GM19324 (cell line): ENCODE measurements at regions not wholly inside any gene's neighbourhood (a gene's known extent, or its start where the extent isn't known, plus 50 kb on each side); places are given as distances from the start of the nearest gene placed in this dataset.

ENCODE experiments used
- ATAC-seq: cut with Tn5 transposase; IDR thresholded peaks from one replicate; pipeline ENCODE4 v1.9.1; 2021; ENCODE audit warnings: mild to moderate bottlenecking, moderate library complexity; ENCODE audit not compliant: unreplicated experiment, low FRiP score

DNA sequence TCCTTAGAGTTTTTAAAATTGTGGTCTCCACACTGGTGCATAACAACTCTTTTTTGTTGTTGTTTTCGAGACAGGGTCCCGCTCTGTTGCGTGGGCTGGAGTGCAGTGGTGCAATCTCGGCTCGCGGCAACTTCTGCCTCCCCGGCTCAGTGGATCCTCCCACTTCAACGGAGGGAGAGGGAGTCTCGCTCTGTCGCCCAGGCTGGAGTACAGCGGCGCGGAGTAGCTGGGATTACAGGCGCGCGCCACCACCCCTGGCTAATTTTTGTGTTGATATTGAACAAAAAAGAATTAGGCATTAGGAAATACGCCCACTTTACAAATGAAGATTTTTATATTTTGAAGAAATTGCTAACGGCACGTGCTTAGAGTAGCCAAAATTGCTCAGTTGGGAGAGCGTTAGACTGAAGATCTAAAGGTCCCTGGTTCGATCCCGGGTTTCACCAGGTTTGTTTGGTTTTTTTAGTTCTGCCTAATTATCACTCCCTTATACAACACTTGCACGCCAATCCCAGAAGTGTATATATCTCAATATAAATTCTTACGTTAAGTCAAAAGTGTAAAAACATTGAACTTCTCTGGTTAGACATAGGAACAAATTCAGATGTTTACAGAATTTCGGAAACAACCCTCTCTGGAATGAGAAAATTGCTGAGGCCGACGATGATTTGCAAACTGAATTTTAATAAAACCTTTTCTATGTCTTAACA, 159.6 kb downstream of the TRIM27 start:
- no peak for ATAC-seq

DNA sequence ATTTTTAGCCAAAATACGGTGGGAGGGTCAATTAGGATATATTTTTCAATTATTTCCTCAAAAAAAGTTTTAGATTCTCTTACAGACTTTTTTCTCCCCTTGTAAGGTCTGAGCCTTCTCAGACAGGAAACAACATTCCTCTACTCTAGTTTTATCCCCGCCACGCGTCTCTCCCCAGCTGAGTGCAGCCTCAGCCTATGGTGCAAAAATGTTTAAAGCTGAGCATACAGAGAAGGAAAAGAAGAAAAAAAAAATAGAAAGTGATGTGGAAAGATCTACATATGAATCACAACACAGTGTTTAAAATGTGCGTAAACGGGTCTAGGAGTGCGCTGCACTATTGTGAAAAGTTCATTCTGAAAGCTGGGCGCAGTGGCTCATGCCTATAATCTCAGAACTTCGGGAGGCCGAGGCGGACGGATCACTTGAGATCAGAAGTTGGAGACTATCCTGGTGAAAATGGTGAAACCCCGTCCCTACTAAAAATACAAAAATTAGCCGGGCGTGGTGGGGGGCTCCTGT, 159.0 kb downstream of the TRIM27 start:
- no peak for ATAC-seq

DNA sequence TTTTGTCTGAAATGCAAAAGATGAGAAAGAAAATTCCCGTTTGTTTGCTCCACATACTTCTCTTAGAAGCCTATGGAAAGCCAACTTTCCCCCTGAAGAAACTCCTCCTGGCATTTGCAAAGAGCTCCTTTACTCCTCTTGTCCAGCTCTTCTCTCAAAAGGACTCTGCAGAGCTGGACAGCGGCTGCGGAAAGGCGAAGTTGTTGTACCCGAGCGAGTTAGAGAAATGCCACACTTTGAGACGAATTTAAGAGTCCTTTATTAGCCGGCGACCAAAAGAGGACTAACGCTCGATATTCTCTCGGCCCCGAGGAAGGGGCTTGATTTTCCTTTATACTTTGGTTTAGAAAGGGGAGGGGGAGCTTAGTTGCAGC, 157.8 kb downstream of the TRIM27 start:
- ATAC-seq, result no peak

DNA sequence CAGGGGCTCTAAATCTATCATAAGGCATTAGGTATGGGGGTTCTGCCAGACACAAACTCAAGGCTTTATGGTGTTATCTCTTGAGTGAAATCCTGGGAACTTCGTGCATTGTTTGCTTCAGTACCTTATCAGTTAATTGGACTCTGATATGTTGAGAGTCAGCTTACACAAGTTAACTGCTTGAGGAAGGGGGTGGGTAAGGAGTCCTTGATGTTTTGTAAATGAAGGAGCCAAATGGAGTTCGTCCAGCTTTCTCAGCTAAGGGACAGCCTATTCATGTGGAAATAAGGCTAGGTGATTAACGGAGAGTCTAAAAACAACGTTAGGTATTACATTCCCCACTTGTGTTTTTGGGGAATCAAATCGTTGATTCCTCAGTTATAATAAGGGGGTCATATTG, 157.4 kb downstream of the TRIM27 start:
- ATAC-seq, result no peak

DNA sequence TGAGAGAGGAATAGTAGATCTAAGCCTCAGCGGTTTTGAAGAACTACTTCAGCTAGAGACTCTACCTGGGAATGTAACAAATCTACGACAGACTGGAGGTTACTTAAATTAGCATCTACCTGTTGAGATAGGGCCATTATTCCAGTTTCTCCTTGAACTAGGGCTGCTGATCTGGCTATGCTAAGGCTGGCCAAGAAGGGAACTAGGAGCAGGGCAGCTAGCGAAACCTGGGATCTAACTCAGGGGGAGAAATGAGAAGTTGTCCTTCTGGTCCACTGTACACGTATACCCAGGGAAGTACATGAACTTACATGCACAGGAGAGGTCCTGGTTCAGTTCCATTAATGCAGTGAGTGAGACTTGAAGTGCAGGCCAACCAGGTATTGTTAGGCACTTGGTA, 156.7 kb downstream of the TRIM27 start:
- no peak for ATAC-seq

DNA sequence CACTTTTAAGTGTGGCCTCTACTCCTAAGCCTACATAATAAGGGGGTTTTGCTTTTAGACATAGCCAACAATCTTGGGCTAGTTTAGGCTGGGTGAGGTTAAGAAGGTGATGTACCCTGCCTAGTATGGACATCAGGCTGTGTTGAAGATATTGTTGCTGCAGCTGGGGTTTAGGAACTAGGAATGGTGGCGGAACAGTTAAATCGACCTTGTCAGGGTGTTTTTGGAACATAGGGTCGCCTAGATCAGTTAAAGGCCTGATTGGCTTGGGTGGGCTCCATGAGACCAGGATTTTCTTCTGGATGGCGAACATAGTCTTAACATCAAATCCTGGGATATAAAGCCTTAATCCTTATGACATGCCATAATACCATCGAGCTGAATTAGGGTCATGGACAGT, 156.1 kb downstream of the TRIM27 start:
- no peak for ATAC-seq

DNA sequence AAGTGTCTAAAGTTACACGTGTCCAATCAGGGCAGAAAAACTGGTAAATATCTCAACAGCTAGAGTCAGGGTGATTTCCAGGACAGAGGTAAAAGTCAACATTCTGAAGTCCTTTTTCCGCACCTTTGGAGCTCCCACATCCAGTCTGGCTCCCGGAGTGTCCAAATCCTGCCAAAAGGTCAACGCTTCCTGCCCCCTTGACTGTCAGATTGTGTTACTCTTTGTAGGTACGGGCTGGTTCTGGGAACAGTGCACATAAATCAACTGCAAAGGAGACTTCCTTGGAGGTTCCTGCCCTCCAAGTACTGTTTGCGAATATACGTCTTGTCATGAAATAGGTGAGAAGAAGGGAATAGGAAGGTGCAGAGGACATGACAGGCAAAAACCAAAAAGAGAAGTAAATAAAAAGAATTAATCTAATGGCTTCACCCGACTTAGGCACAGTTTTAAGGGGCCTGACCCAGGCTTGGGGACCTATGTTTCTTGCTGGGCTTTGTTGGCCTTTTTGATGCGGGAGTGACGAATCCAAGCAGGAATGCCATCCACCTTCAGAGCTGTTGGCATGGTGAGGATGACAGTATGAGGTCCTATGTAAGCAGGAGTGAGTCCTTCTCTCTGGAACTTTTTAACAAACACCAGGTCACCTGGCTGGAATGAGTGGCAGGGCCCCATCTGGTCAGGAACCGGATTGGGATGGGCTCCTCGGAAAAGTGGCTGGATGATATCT, 155.4 kb downstream of the TRIM27 start:
- no peak for ATAC-seq

DNA sequence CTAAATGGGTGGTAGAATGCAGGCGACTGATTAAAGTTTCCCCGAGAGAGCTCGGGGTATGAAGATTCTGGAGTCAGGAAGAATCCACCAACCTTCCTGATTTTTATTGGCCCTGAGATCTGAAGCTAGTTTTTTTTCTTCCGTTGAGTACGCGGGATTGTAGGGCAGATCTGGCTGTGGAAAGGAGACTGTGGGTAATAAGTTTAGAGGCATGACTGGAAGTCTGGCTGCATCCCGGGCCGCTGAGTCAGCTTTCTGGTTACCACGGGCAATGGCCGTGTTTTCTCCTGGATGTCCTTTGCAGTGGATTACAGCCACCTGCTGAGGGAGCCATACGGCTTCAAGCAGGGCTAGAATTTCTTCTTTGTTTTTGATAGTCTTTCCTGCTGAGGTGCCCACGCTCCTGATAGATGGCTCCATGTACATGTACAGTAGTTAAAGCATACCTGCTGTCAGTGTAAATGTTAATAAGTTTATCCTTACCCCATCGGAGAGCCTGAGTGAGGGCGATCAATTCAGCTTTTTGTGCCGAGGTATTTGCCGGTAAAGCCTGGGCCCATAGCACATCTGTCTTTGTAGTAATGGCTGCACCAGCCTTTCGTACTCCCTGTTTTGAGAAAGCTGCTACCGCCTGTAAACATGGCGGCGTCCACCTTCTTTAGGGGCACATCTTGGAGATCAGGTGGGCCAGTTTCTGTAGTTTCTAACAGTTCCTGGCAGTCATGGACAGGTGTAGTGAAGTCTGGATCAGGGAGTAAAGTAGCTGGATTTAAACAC, 154.0 kb downstream of the TRIM27 start:
- no peak for ATAC-seq

DNA sequence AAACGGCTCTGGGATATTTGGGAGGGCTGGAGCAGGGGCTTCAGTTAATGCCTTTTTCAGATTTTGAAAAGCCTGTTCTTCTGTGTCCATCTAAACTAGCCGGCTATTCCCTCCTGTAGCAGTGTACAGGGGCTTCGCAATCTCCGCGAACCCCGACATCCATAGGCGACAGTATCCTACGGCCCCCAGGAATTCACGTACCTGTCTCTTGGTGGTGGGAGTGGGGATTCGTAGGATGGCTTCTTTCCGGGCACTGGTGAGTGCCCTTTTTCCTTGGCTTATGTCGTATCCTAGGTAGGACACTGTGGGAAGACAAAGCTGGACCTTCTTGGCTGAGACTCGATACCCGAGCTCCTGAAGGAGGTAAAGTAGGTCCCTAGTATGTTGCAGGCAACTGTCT, 153.1 kb downstream of the TRIM27 start:
- no peak for ATAC-seq

DNA sequence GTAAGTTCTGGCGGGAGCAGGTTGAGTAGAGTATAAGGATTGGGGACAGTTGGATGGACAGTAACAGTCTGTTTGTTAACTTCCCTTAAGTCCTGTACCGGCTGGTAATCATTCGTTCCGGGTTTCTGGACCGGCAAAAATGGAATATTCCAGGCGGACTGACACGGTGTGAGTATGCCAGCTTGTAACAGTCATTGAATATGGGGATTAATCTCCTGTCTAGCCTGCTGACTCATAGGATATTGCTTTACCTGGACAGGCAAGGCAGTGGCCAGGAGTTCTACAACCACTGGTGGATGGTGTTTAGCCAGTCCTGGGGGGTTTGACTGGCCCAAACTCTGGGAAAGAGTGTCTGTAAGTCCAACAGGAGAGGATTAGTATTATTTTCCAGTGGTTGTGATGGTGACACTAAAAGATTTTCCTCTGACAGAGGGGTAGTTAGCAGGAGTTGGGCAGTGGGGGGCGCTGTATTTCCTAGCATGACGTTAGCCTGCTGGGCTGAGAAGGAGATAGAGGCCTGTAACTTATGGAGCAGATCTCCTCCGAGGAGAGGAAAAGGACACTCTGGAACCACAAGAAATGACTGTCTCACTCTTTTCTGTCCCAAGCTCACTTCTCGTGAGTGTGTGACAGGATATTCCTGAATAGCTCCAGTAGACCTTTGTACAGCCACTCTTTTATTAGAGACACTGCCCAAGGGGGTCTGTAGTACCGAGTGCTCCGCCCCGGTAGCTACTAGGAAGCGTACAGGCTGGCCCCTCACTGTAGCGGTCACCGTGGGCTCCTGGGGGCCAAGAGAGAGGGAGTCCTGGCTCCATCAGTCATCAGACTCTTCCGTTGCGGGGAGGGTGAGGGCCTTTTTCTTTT, 152.2 kb downstream of the TRIM27 start:
- no peak for ATAC-seq

DNA sequence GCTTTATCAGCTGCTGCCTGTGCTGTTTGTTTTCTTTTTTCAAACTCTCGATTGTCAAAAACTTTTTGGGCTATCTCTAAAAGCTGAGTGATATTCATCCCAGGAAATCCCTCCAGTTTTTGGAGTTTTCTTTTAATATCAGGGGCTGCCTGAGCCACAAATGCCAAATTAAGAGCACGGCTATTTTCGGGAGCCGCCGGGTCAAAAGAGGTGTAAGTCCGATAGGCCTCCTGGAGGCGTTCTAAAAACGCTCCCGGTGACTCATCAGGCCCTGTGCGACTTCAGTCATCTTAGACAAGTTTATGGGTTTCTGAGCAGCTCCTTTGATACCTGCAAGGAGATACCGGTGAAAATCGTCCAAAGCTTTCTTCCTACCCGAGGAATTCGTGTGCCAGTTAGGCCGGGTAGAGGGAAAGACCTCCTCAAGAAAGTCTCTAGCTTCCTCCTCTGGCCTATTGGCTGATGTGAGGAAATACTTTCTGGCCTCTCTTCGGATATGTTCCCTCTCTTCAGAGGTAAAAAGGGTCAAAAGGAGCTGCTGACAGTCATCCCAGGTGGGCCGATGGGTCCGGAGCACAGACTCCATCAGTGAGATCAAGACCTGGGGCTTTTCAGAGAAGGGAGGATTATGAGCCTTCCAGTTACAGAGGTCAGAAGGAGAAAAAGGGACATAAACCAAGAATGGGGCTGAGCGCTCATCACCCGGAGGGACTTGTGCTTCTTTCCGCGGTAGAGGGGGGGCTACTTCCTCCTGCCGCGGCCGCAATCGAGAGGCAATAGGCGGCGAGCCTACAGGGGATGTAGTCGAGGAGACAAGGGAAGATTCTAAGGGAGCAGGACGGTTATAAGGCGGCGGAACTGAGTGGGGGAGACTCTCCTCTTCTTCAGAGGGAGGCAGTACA, 151.1 kb downstream of the TRIM27 start:
- ATAC-seq, result no peak

DNA sequence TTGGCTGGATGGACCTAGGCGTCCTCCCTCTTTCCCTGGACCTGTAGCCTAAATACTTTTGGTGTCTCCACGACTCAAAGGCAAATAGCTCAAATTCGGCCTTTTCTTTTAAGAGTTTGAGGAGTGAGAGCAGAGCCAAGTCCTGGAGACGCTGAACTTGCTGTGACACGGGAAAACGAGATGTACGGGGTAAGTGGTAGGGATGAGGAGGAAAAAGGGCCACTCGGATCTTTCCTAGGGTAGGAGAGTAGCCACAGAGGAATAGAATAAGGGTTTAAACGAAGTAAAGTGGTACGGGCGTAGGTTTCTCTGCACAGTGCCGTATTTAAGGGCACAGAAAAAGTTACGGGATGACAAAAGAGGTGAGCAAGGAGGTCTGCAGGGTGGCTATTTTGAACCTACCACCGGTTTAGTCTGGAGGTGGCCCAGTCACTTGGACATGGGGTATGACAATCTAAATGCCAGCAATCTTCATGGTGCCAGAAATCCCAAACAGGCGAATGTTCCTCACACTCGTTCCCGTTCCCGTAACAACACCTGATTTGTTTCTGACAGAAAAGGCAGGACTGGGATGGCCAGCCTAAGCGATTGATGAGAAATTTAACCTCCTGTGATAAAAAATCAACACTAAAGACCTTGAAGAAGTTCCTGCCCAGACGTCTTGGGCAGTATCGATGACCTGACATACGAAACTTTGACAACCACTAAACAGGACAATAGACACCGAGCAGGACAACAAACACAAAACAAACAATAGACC, 149.3 kb downstream of the TRIM27 start:
- ATAC-seq, result no peak

DNA sequence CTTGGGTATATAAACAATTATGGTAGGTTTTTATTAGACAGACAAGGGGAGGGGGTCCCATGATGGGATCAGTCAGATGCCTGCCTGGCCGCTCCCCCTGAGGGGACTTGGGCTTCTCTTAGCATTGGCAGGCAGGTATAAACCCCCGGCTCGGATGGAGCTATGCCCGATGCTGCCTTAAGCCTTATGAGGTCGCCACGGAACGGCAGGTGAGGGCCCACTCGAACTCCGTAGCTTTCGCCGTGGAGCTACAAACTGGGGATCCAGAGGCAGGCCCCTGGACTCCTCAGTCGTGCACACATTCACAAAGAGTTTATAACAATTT, 148.8 kb downstream of the TRIM27 start:
- ATAC-seq, result no peak

DNA sequence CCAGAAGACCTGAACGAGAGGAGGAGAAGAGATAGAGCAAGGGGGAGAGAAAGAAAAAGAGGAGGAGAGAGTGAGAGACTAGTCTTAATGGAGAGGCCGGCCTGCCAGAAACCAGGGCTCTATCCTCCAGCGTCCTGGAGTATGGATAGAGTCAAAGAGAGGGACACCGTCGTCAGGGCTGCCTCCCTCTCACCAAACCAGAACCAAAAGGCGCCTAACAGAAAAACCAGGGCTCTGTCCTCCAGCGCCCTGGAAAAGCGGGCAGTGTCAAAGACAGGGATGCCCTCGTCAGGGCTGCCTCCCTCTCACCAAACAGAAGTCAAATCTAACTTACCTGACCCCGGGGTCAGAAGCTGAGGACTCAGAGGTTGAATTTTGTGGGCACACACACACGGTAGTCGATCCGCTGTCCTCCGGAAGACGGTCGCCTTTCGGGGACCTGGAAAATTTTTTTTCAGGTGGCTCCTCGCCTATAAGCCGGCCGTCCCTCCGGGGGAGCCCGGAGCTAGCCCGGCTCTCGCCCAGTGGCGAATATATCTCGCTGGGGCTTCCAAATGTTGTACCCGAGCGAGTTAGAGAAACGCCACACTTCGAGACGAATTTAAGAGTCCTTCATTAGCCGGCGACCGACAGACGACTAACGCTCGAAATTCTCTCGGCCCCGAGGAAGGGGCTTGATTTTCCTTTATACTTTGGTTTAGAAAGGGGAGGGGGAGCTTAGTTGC, 148.2 kb downstream of the TRIM27 start:
- ATAC-seq, result no peak

DNA sequence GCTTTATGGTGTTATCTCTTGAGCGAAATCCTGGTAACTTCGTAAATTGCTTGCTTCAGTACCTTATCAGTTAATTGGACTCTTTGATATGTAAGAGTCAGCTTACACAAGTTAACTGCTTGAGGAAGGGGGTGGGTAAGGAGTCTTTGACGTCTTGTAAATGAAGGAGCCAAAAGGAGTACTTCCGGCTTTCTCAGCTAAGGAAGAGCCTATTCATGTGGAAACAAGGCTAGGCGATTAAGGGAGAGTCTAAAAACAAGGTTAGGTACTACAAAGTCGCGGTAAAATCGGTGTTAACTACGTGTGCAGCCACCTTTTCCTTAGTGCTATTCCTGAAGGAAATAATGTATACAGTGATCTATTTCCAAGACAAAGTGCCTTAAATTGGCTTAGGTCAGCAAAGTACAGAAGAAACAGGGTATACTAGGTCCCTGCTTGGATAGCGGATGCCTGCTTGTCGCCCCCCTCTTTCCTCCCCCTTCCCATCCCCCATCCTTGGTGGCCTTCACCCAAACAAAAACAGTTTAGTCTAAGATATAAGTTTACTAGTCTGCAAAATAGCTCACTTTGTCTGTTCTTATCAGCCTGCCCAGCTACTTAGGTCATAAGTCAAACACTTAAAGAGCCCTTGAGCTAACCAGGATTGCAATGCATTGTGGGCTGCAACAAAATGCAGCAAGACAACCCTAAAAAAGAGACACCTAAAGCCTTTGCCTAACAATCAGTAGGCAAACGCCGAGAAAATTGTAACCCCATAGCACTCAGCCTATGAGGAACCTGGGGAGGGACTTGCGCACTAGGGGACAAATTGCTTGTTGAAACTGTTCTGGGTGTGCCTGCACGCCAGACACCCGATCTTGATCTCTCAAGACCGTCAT, 147.3 kb downstream of the TRIM27 start:
- ATAC-seq, result no peak

DNA sequence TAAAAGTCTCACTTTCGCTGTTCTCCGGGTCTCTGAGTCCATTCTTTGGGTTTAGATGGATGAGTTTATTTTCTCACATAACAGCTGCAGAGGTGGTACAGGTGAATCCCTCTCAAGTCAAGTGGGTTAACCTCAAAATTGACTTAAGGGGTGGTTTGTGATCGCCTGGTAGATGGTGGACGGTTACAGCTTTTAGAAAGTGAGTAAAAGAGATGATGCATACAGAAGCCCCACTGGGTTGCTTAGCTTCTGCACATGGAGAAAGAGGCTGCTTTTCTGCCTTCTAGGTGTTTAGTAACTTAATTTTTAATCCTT, 146.7 kb downstream of the TRIM27 start:
- ATAC-seq, result no peak

DNA sequence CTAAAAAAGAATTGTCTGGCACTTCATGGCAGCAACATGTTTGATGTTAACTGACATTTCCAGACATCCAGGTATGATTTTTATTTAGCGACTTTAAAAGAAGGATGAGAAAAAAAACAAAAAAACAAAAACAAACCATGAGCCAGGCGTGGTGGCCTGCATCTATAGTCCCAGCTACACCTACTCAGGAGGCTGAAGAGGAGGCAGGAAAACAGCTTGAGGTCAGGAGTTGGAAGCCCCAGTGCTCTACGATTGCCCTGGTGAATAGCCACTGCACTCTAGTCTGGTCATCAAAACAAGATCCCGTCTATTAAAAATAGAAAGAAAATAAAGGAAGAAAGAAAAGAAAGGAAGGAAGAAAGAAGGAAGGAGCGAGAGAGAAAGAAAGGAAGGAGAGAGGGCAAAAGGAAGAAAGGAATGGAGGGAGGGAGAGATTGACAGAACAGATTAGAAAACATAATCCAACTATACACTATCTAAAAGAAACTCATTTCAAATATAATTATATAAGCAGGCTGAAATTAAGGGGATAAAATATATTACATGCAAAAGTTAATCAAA, 141.6 kb downstream of the TRIM27 start:
- no peak for ATAC-seq
